ENCODE measurements at regions not wholly inside any gene's neighbourhood (a gene's known extent, or its start where the extent isn't known, plus 50 kb on each side); places are given as distances from the start of the nearest gene placed in this dataset.

DNA sequence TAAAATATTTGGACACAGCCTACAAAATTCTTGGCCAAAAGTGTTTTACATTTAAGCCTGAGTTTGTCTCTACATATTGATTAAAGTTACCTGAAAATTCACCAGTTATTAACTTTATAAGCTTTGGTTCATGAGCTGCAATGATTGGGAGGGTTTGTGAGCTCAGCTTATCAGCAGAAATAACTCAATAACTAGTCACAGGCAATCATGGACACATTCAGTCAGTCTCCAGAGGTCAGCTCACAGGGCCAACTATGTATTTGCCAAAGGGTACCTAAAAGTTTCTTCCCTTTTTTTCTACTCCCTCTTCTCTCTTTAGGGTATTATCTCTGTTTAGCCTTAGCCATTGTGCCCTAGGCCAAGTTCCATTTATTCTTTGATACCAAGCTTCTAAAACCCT lies 145.9 kb downstream of the ZPLD1 start:
- H3K9me3 ChIP-seq, result no peaks in the 10 kb centered on the region
- DNase-seq, result no peak
- no peaks in the 10 kb centered on the region; the same call in 1 of the 2 replicates for H3K27me3 ChIP-seq
- H3K36me3 ChIP-seq, result no peaks in the 10 kb centered on the region
- H3K4me3 ChIP-seq, result no peak overlapping the region

DNA sequence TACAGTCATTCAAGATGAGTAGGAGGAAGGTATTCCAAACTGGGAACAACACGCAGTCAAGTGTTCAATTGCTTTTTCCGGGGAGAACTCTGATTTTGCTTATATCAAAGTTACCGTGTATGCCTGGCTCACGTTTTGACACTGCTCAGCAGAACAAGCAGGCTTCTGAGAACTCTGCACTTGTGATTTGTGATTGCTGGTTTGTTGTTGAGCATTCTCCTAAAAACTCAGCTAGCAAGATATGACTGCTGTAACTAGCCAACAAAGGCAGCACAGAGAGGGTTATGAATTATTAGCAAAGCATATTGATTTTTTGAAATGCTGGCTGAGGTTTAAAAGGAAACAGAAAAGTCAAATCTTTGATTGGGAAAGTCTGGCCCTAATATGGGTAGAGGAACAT lies 151.7 kb downstream of the ZPLD1 start:
- no peaks in the 10 kb centered on the region for H3K9me3 ChIP-seq
- DNase-seq, result no peak
- H3K36me3 ChIP-seq, result no peaks in the 10 kb centered on the region
- no peak overlapping the region for H3K4me3 ChIP-seq
- peaks cover 3% of the 10 kb centered on the region; the same call in 1 of the 2 replicates for H3K27me3 ChIP-seq

DNA sequence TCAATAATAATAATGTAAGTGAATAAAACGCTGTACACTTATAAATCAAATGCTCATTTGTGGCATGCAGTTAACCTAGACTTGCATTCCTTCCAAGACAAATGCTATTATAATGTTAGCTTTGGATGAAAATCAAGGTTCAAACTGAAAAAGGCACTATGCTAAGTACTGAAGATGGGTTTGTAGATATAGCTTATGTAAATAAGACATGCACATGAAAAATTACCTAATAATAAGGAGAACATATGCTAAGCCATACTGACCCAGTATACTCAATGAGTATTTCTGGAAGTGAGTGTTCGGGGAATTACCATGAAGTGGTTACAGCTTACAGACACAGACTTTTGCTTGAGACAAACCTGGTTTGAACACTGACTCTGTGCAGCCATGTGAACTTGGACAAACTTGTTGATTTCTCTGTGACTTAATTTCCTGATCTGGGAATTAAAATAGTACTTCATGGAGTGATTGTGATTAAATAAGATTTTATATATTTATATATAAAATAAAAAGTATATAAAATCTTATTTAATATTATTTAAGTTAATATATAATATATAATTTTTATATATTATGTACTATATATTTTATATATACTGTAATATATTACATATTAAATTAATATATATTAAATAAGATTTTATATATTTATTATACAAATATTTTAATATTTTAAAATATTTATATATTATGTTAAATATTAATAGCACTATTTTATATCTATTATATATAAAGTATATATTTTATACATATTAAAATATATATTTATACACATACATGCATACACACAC lies 159.2 kb downstream of the ZPLD1 start:
- H3K27me3 ChIP-seq, result no peaks in the 10 kb centered on the region
- H3K36me3 ChIP-seq, result no peaks in the 10 kb centered on the region
- no peak for DNase-seq
- H3K9me3 ChIP-seq, result peaks cover under 1% of the 10 kb centered on the region; the same call in 1 of the 2 replicates
- H3K4me3 ChIP-seq, result no peak overlapping the region

DNA sequence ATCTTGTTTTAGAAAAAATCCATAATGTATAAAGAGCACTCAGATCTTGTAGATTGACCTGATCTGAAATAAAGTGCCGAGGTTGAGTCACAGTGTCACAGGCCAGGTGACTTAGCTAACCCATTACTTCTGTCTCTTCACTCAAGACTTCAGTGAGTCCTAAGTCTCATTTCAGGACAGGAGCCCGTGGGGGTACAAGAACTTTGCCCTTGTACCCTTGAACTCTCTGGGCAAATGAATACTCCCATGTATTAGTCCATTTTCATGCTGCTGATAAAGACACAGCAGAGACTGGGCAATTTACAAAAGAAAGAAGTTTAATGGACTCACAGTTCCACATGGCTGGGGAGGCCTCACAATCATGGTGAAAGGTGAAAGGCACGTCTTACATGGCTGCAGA lies 160.2 kb downstream of the ZPLD1 start:
- Histone ChIP-seq H3K36me3 (no peaks in the 10 kb centered on the region), H3K4me3 (no peak overlapping the region), H3K9me3 (peaks cover 2% of the 10 kb centered on the region; the same call in 1 of the 2 replicates), H3K27me3 (no peaks in the 10 kb centered on the region)
- DNase-seq, result no peak

DNA sequence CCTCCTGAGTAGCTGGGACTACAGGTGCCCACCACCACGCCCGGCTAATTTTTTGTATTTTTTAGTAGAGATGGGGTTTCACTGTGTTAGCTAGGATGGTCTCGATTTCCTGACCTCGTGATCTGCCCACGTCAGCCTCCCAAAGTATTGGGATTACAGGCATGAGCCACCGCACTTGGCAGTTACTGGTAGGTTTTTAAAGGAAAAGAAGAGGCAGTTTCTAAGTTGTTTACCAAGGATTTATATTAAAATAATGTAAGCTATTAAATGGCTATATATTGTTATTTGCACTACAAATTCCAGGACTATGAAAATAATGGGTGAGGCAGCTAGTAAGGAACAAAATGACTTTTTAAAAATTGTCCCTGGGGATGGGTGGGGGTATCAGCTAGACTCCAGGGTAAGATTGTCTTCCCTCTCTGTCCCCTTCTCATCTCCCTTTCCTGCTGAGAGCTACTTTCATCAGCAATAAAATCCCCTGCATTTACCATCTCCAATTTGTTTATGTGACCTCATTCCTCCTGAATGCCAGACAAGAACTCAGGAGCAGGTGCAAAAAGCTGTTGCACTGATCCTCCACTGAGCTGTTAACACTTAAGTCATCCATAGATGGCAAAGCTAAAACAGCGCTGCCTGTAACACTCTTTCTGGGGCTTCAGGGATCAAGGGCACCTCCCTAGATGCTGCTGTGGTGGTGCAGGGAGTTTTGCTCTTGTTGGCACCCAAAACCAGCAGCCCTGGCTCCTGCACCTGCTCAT lies 165.2 kb downstream of the ZPLD1 start:
- Histone ChIP-seq H3K27me3 (0 out of 2 replicates have a peak, but pooled peaks cover 2% of the 10 kb centered on the region), H3K36me3 (no peaks in the 10 kb centered on the region), H3K4me3 (no peak overlapping the region), H3K9me3 (peaks cover 2% of the 10 kb centered on the region; the same call in 1 of the 2 replicates)
- no peak for DNase-seq

DNA sequence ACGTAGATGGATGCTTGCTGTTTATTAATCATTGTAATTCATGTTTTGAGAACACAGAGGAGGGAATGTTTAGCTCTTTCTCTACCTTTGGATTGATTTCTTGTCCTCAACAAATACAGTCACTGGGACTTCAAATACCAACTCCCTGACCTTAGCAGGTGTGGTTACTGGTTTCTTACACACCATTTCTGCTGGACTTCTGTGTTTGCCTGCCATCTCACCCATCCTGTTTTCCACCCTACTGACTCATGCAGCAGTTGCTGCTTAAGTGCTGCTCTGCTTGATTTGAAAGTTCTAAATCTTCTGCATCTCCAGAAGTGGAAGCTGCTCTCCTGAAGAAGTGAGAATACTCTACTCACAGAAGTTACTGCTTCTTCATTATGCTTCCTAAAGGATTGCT lies 170.3 kb downstream of the ZPLD1 start:
- no peak overlapping the region for H3K4me3 ChIP-seq
- no peaks in the 10 kb centered on the region for H3K36me3 ChIP-seq
- DNase-seq, result no peak
- peaks cover 4% of the 10 kb centered on the region; the same call in 1 of the 2 replicates for H3K27me3 ChIP-seq
- H3K9me3 ChIP-seq, result no peaks in the 10 kb centered on the region

DNA sequence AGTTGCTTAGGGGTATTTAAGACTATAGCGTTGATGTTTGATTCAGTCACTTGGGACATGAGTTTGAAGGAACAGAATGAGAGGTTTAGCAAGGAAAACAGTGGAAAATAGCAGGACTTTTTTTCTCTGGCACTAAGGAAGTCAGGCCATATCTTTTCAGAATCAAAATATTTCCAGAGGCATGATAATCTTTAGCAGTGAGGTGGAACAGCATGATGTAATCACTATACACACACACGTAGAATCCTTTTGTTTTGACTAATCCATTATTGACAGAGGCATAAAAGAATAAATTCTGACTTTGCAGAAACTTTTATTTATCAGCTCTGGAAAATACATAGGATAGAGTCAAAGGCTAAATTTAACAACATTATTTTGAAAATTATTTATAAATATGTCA lies 174.1 kb downstream of the ZPLD1 start:
- no peak overlapping the region for H3K4me3 ChIP-seq
- H3K36me3 ChIP-seq, result no peaks in the 10 kb centered on the region

DNA sequence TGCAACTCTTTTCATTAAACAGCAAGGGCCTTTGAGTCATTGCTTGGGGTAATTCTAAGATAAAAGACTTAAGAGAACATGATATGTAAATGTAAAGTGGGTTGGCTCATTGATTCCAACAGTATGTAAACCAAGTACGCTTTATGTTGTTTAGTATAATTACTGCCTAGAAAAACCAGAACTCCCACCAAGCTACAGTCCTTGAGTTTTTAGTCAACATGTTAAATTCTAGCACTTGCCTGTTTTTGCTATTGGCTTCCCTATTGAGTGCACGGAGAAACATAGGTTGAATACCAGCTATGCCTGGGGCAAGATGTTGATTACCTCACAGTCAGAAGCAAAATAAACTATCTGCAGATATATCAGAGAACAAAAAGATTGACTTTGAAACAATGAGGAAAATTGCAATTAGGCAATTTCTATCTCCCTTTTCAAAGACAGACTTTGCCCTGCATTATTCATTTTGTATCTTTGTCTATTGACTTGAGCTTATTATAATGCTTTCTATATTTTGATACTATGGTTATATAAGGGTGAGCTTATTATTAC lies 179.3 kb downstream of the ZPLD1 start:
- H3K4me3 ChIP-seq, result no peak overlapping the region
- no peak for DNase-seq
- no peaks in the 10 kb centered on the region for H3K36me3 ChIP-seq
- no peaks in the 10 kb centered on the region for H3K9me3 ChIP-seq
- H3K27me3 ChIP-seq, result no peaks in the 10 kb centered on the region

More for the DNA sequence above, 174.1 kb downstream of the ZPLD1 start:
- peaks cover 4% of the 10 kb centered on the region; the same call in 1 of the 2 replicates for H3K27me3 ChIP-seq
- no peaks in the 10 kb centered on the region for H3K9me3 ChIP-seq
- no peak for DNase-seq

DNA sequence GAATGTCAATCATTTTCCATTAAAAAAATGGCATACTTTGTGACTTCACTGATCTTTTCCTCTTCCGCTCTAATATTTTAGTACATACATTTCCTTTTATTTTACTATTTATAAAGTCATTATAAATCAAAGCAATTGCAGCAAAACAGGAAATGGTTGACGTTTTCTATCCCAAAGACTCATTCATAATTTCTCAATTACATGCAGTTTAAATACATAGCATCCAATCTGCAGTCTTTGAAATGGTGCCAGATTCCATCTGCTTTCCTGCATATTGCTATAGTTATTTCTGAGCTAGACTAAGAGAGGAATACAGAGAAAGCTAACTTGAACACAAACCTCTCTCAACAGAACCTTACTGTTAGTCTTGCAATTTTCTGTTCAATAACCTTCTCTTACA lies 179.8 kb downstream of the ZPLD1 start:
- no peak overlapping the region for H3K4me3 ChIP-seq
- DNase-seq, result no peak

DNA sequence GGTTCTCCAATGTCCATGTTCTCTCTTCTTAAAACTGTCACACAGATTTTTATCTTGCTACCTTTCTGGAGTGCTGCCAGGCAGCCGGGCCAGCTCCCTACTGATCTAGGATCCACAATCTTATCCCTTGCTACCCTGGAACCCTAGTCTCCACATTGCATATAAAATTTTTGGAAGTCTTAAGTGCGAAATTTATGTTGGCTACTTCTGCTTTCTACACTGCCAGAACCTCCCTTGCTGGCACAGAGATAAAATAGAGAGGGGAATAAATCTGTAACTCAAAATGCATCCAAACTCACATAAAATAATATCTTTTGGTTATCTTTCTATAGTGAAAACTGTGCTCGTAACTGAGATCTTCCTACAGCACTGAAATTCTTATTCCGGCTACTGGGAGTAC lies 182.6 kb downstream of the ZPLD1 start:
- H3K4me3 ChIP-seq, result no peak overlapping the region
- no peak for DNase-seq

More for the DNA sequence above, 179.8 kb downstream of the ZPLD1 start:
- H3K27me3 ChIP-seq, result no peaks in the 10 kb centered on the region
- H3K9me3 ChIP-seq, result no peaks in the 10 kb centered on the region
- H3K36me3 ChIP-seq, result no peaks in the 10 kb centered on the region

DNA sequence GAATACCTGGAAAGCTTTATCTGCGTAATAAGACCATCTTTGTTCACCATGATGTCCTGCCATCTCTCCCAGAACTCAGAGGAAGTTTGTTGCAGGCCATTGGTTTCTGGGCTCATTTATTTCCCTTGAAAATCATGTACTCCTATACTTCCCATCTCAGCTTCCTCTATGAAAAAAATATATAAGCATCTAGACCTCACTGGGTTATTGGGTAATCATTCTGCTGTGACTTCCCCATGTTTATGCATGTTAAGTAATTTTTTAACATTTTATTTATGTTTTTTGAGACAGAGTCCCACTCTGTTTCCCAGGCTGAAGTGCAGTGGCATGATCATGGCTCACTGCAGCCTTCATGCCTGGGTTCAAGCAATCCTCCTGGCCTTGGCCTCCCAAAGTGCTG lies 184.5 kb downstream of the ZPLD1 start:
- Histone ChIP-seq H3K9me3 (no peaks in the 10 kb centered on the region), H3K27me3 (no peaks in the 10 kb centered on the region), H3K4me3 (no peak overlapping the region), H3K36me3 (no peaks in the 10 kb centered on the region)
- DNase-seq, result no peak

More for the DNA sequence above, 182.6 kb downstream of the ZPLD1 start:
- H3K27me3 ChIP-seq, result no peaks in the 10 kb centered on the region
- H3K9me3 ChIP-seq, result no peaks in the 10 kb centered on the region
- H3K36me3 ChIP-seq, result no peaks in the 10 kb centered on the region

DNA sequence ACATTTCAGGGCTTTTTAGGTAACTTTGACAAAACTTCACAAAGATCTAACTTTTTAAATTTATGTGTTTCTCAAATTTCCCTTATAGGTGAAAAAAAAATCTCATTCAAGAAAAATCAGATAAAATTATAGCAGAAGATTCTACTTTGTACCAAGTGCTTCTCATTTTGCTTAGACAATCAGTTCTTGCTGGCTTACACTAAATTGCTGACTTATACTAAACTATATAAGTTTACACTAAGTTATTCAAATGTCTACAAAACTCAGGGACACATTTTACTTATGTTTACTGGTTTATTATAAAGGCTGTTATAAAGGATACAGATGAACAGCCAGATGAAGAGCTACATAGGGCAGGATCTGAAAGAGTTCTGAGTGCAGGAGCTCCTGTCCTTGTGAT lies 195.1 kb downstream of the ZPLD1 start:
- H3K27me3 ChIP-seq, result no peaks in the 10 kb centered on the region
- no peaks in the 10 kb centered on the region for H3K36me3 ChIP-seq
- no peak for DNase-seq
- H3K9me3 ChIP-seq, result no peaks in the 10 kb centered on the region; the same call in 1 of the 2 replicates
- no peak overlapping the region for H3K4me3 ChIP-seq

DNA sequence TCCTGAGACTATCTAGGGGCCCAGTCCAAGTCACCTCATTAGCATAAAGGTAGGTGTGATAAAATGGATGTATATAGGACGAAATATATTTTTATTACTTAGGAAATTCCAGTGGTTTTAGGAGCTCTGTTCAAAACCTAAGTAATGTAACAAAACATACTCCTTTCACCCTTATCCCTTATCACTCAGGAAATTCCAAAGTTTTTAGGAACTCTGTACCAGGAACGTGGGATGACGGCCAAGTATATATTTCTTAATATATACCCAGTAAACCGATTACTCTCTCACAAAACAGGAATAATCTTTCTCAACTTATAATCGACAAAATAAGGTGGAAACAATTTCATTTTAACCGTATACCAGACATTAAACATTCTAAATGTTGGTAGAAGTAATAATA lies 195.7 kb downstream of the ZPLD1 start:
- Histone ChIP-seq H3K9me3 (no peaks in the 10 kb centered on the region; the same call in 1 of the 2 replicates), H3K36me3 (no peaks in the 10 kb centered on the region), H3K27me3 (no peaks in the 10 kb centered on the region), H3K4me3 (no peak overlapping the region)
- DNase-seq, result no peak

DNA sequence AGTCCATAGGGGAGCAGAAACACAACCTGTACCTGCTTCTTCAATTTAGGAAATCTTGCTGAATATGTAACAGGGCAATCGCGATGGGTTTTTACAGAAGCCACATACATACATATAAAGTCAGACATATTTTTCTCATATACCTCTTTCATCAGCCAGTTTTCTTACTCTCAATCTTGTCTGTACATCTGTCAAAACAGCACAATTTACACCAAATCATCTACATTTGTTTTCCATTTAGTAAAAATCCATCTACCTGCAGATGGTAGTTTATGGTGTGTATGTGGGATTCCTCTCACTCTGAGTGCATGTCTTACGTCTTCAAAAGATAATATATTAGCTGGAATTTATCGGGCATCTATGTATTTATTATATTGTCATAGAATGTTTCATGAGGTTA lies 208.7 kb downstream of the ZPLD1 start:
- H3K36me3 ChIP-seq, result no peaks in the 10 kb centered on the region
- H3K4me3 ChIP-seq, result no peak overlapping the region
- no peaks in the 10 kb centered on the region for H3K9me3 ChIP-seq
- no peak for DNase-seq
- no peaks in the 10 kb centered on the region for H3K27me3 ChIP-seq

DNA sequence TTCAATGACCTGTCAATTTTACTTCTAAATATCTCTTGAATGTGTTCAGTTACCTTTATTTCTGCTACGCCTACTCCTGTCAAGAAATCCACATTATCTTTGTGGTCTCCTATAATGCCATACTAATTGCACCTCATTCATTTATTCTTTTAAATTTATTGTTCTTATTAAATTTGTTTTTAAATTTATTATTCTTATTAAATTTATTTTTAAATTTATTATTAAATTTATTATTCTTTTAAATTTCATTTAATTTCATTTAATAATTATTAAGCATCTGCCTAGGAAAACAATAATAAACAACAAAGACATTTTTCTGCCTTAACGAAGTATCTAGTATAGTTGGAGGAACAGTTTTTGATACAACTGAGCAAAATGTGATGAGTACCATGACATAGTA lies 211.7 kb downstream of the ZPLD1 start:
- no peak overlapping the region for H3K4me3 ChIP-seq
- no peaks in the 10 kb centered on the region for H3K36me3 ChIP-seq
- no peak for DNase-seq
- no peaks in the 10 kb centered on the region for H3K9me3 ChIP-seq
- no peaks in the 10 kb centered on the region for H3K27me3 ChIP-seq

DNA sequence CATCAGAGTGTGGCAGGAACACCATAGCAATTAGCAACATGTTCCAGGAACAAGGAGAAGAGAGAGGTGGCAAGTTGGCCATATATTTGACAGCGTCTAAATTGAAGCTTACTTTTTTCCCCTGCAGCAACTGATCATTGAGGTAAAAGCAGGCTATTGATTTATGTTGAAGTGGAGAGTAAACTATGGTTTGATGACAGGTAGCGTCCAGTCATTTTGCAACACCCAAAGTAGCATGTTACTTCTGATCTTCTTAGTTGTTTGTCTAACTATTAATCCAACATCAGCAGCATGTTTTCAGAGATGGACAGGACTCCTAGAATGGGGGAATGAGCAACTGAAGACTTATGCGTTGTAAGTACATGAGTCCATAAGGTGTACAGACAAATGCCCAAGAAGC lies 225.8 kb downstream of the ZPLD1 start:
- H3K36me3 ChIP-seq, result no peaks in the 10 kb centered on the region
- no peak for DNase-seq
- no peak overlapping the region for H3K4me3 ChIP-seq
- no peaks in the 10 kb centered on the region for H3K9me3 ChIP-seq
- H3K27me3 ChIP-seq, result no peaks in the 10 kb centered on the region

DNA sequence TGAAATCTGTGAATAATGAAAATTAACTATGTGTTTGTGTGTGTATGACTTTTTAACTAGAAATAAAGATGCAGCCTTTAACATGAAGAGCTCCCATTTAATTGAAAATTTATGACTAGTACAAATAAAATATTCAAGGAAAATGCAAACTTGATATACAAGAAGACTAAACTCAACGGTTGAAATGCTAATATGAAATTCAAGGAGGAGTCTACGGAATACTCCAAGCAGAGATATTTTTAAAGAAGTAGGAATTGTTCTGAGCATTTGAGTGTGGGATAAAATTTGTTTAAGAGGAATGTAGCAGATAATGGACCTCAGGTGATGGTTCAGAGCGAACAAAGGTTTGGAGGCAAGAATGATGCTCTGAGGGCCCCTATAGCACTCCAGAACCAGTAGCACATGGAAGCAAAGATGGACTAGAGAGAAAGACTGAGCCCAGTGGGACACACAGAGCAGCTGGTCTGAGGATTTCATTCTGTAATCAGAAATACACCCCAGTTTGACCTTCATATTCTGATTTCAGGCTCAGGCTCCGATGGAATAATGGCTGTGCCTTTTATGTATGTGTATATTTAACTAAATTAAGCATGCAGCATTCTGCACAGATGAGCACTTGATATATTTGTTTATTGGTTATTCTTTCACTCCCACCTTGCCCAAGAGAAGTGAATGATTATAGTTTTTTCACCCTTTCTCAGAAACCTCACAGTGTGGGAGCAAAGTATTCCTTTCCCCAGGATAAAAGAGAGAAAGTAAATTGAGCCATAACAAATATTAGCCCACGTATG lies 227.1 kb downstream of the ZPLD1 start:
- no peaks in the 10 kb centered on the region for H3K27me3 ChIP-seq
- no peak overlapping the region for H3K4me3 ChIP-seq
- DNase-seq, result no peak
- no peaks in the 10 kb centered on the region for H3K36me3 ChIP-seq
- no peaks in the 10 kb centered on the region for H3K9me3 ChIP-seq
